ENCODE measurements at regions not wholly inside any gene's neighbourhood (a gene's known extent, or its start where the extent isn't known, plus 50 kb on each side); places are given as distances from the start of the nearest gene placed in this dataset.

DNA sequence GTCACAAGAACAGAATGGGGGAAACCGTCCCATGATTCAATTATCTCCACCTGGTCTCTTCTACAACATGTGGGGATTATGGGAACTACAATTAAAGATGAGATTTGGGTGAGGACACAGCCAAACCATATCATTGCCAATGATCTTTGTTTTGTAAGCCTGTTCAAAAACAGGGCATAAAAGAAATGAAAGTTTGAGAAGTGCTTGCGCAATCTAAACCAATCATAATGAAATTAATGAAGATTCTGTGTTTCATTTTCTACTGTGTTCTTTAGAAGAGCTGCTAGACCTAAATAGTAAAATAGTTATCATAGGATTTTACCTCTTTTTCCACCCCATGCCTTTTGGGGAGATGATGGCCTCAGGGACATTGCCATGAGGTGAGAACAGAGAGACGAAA, 761.3 kb downstream of the HDGFL1 start:
- Histone ChIP-seq H3K27me3 (no peaks in the 10 kb centered on the region), H3K9me3 (no peaks in the 10 kb centered on the region), H3K36me3 (no peaks in the 10 kb centered on the region), H3K4me3 (no peak overlapping the region), H3K27ac (no peak overlapping the region), H3K4me1 (no peaks in the 10 kb centered on the region)
- DNase-seq (ENCODE audit: low spot score in 2 of 2) = no peak
- TF ChIP-seq, protein P1, sequence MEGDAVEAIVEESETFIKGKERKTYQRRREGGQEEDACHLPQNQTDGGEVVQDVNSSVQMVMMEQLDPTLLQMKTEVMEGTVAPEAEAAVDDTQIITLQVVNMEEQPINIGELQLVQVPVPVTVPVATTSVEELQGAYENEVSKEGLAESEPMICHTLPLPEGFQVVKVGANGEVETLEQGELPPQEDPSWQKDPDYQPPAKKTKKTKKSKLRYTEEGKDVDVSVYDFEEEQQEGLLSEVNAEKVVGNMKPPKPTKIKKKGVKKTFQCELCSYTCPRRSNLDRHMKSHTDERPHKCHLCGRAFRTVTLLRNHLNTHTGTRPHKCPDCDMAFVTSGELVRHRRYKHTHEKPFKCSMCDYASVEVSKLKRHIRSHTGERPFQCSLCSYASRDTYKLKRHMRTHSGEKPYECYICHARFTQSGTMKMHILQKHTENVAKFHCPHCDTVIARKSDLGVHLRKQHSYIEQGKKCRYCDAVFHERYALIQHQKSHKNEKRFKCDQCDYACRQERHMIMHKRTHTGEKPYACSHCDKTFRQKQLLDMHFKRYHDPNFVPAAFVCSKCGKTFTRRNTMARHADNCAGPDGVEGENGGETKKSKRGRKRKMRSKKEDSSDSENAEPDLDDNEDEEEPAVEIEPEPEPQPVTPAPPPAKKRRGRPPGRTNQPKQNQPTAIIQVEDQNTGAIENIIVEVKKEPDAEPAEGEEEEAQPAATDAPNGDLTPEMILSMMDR (IDR thresholded peaks at IDR 0.05) = no peak
- intact Hi-C loops (cut with DNase I) = no loop called here

- H3K27ac ChIP-seq = no peak overlapping the region
- TF ChIP-seq, protein P1 (IDR thresholded peaks at IDR 0.05) = no peak
- no peak for DNase-seq (ENCODE audit: low spot score in 2 of 2)
- no peak overlapping the region for H3K4me3 ChIP-seq
- no peaks in the 10 kb centered on the region for H3K9me3 ChIP-seq
- H3K27me3 ChIP-seq = no peaks in the 10 kb centered on the region
- intact Hi-C loops (cut with DNase I) = no loop called here
- no peaks in the 10 kb centered on the region for H3K4me1 ChIP-seq
- no peaks in the 10 kb centered on the region for H3K36me3 ChIP-seq
Observed at GRCh38 chr6:23334360-23334759, 765.0 kb downstream of the HDGFL1 start.

GRCh38 chr6:23335894-23336293, 766.5 kb downstream of the HDGFL1 start:
- Histone ChIP-seq H3K4me1 (no peaks in the 10 kb centered on the region), H3K4me3 (no peak overlapping the region), H3K36me3 (no peaks in the 10 kb centered on the region), H3K27ac (no peak overlapping the region), H3K9me3 (no peaks in the 10 kb centered on the region), H3K27me3 (no peaks in the 10 kb centered on the region)
- TF ChIP-seq, protein P1 (IDR thresholded peaks at IDR 0.05) = no peak
- intact Hi-C loops (cut with DNase I) = no loop called here
- no peak for DNase-seq (ENCODE audit: low spot score in 2 of 2)

GRCh38 chr6:23339268-23339667, 769.9 kb downstream of the HDGFL1 start:
- no peaks in the 10 kb centered on the region for H3K27me3 ChIP-seq
- no peak overlapping the region for H3K4me3 ChIP-seq
- intact Hi-C loops (cut with DNase I) = no loop called here

GRCh38 chr6:23340271-23340670, 770.9 kb downstream of the HDGFL1 start:
- intact Hi-C loops (cut with DNase I) = no loop called here
- H3K9me3 ChIP-seq = no peaks in the 10 kb centered on the region
- H3K4me1 ChIP-seq = no peaks in the 10 kb centered on the region
- H3K27ac ChIP-seq = no peak overlapping the region
- DNase-seq (ENCODE audit: low spot score in 2 of 2) = no peak
- no peak overlapping the region for H3K4me3 ChIP-seq
- H3K27me3 ChIP-seq = no peaks in the 10 kb centered on the region
- TF ChIP-seq, protein P1 (IDR thresholded peaks at IDR 0.05) = no peak
- no peaks in the 10 kb centered on the region for H3K36me3 ChIP-seq

More at GRCh38 chr6:23339268-23339667, 769.9 kb downstream of the HDGFL1 start:
- no peaks in the 10 kb centered on the region for H3K36me3 ChIP-seq
- no peak overlapping the region for H3K27ac ChIP-seq
- no peaks in the 10 kb centered on the region for H3K9me3 ChIP-seq
- H3K4me1 ChIP-seq = no peaks in the 10 kb centered on the region
- TF ChIP-seq, protein P1 (IDR thresholded peaks at IDR 0.05) = no peak
- DNase-seq (ENCODE audit: low spot score in 2 of 2) = no peak
